Esophagus muscularis mucosa (tissue), 4 donors: ENCODE measurements at regions not wholly inside any gene's neighbourhood (a gene's known extent, or its start where the extent isn't known, plus 50 kb on each side); places are given as distances from the start of the nearest gene placed in this dataset.

Experiments
- DNase-seq: peaks from one replicate; pipeline ENCODE4 v3.0.0-alpha.2; 2017; ENCODE audit errors: extremely low spot score
- H3K27ac ChIP-seq, 4 donors: fragments of 200-600 bp; sonication (generic); replicated peaks in 1 of 4; 1 replicate in 3 of 4; 2 replicates in 1 of 4; pipeline ENCODE4 v1.5.1; 2016 to 2019; ENCODE audit warnings: mild to moderate bottlenecking in 1 of 4
- H3K27me3 ChIP-seq, 4 donors: fragments of 200-600 bp; sonication (generic); one replicate each; pipeline versions ENCODE4 v1.5.1 to v1.6.0; 2016 to 2019
- H3K36me3 ChIP-seq, 4 donors: fragments of 200-600 bp; sonication (generic); one replicate each; pipeline ENCODE4 v1.5.1; 2016 to 2019
- H3K4me1 ChIP-seq, 4 donors: fragments of 200-600 bp; sonication (generic); one replicate each; pipeline ENCODE4 v1.5.1; 2016 to 2019
- H3K4me3 ChIP-seq, 4 donors: fragments of 200-600 bp; sonication (generic); 1 replicate in 2 of 4; 2 replicates in 2 of 4; pipeline ENCODE4 v1.5.1; 2016 to 2019; ENCODE audit warnings: mild to moderate bottlenecking in 4 of 4, moderate library complexity in 1 of 4
- H3K9me3 ChIP-seq, 4 donors: fragments of 200-600 bp; sonication (generic); 1 replicate in 3 of 4; 2 replicates in 1 of 4; pipeline ENCODE4 v1.5.1; 2016 to 2019
- CTCF ChIP-seq, 3 experiments: fragments of 200-600 bp in 2 of 3; fragments of 450-650 bp in 1 of 3; sonication (generic) in 2 of 3; IDR thresholded peaks; one replicate each; pipeline ENCODE4 v1.5.1; 2017 to 2019; ENCODE audit warnings: antibody characterized with exemption in 3 of 3, mild to moderate bottlenecking in 2 of 3, moderate library complexity in 1 of 3
- EP300 ChIP-seq: sonication (generic); formaldehyde crosslinking; IDR thresholded peaks from one replicate; pipeline ENCODE4 v1.6.1; 2017; ENCODE audit warnings: antibody characterized with exemption
- POLR2A ChIP-seq: fragments of 450-650 bp; IDR thresholded peaks from one replicate; pipeline ENCODE4 v1.6.1; 2017; ENCODE audit warnings: antibody characterized with exemption, moderate library complexity, mild to moderate bottlenecking, low read depth
- POLR2AphosphoS5 ChIP-seq, 2 donors: sonication (generic); formaldehyde crosslinking; IDR thresholded peaks; one replicate each; pipeline ENCODE4 v1.6.1; 2017; ENCODE audit warnings: antibody characterized with exemption in 2 of 2
- WGBS: methylation state at CpG from one replicate; pipeline ENCODE4 v1.1.5; 2018; 5-methylcytosine and 5-hydroxymethylcytosine counted together
- intact Hi-C: fragments of 100-400 bp; cut with DNase I; formaldehyde crosslinking; loops from one replicate; pipeline ENCODE4 v1.15.1; 2023

- no peak overlapping the region for H3K27ac ChIP-seq
- H3K27me3 ChIP-seq, result peaks cover 0 to 32% (median 0%) of the 10 kb centered on the region in 4 donors
- intact Hi-C loops, result no loop called here
- peaks cover 0 to 4% (median 0%) of the 10 kb centered on the region in 4 donors for H3K9me3 ChIP-seq
- no peaks in the 10 kb centered on the region for H3K36me3 ChIP-seq
- TF ChIP-seq EP300, result no peak
- no peak for TF ChIP-seq CTCF (IDR thresholded peaks at IDR 0.05)
- no peak for TF ChIP-seq POLR2A
- TF ChIP-seq POLR2AphosphoS5 (IDR thresholded peaks at IDR 0.05), result no peak
- WGBS, result 87% methylated on average over 2 of the region's 2 CpGs
- H3K4me3 ChIP-seq, result no peak overlapping the region
- no peaks in the 10 kb centered on the region for H3K4me1 ChIP-seq
- no peak for DNase-seq
Measured at GRCh38 chr5:174614500-174615135, 109.8 kb upstream of the MSX2 start.

- DNase-seq, result no peak
- Histone ChIP-seq H3K9me3 (peaks cover 0 to 4% (median 0%) of the 10 kb centered on the region in 4 donors), H3K4me3 (no peak overlapping the region), H3K27me3 (peaks cover 0 to 32% (median 0%) of the 10 kb centered on the region in 4 donors), H3K27ac (no peak overlapping the region), H3K36me3 (no peaks in the 10 kb centered on the region), H3K4me1 (no peaks in the 10 kb centered on the region)
- TF ChIP-seq CTCF (IDR thresholded peaks at IDR 0.05) (no peak), EP300 (no peak), POLR2A (no peak)
- WGBS, result 70% methylated on average over 2 of the region's 2 CpGs
- intact Hi-C loops, result no loop called here
Measured at GRCh38 chr5:174616036-174616435, 108.3 kb upstream of the MSX2 start.

GRCh38 chr5:174617285-174617684 lies 107.1 kb upstream of the MSX2 start:
- no peaks in the 10 kb centered on the region for H3K4me1 ChIP-seq
- no peak for TF ChIP-seq POLR2AphosphoS5 (IDR thresholded peaks at IDR 0.05)
- TF ChIP-seq EP300, result no peak
- TF ChIP-seq CTCF (IDR thresholded peaks at IDR 0.05), result no peak
- TF ChIP-seq POLR2A, result no peak
- H3K27ac ChIP-seq, result no peak overlapping the region
- H3K36me3 ChIP-seq, result no peaks in the 10 kb centered on the region
- no peak overlapping the region for H3K4me3 ChIP-seq
- peaks cover 0 to 4% (median 0%) of the 10 kb centered on the region in 4 donors for H3K9me3 ChIP-seq
- DNase-seq, result no peak
- intact Hi-C loops, result no loop called here
- H3K27me3 ChIP-seq, result peaks cover 0 to 40% (median 0%) of the 10 kb centered on the region in 4 donors
- 83% methylated on average over 2 of the region's 2 CpGs for WGBS

GRCh38 chr5:174617910-174618309 lies 106.5 kb upstream of the MSX2 start:
- H3K27me3 ChIP-seq, result peaks cover 0 to 43% (median 0%) of the 10 kb centered on the region in 4 donors
- WGBS, result 80% methylated on average over 9 of the region's 10 CpGs
- peaks cover 0 to 4% (median 0%) of the 10 kb centered on the region in 4 donors for H3K9me3 ChIP-seq
- no peak for DNase-seq
- no peak overlapping the region for H3K27ac ChIP-seq
- H3K4me3 ChIP-seq, result no peak overlapping the region
- intact Hi-C loops, result no loop called here
- H3K36me3 ChIP-seq, result no peaks in the 10 kb centered on the region
- no peaks in the 10 kb centered on the region for H3K4me1 ChIP-seq
- TF ChIP-seq POLR2AphosphoS5 (IDR thresholded peaks at IDR 0.05) (no peak), CTCF (IDR thresholded peaks at IDR 0.05) (no peak), EP300 (no peak), POLR2A (no peak)

GRCh38 chr5:174618589-174618988 lies 105.8 kb upstream of the MSX2 start:
- intact Hi-C loops, result no loop called here
- Histone ChIP-seq H3K4me3 (no peak overlapping the region), H3K9me3 (peaks cover 0 to 4% (median 0%) of the 10 kb centered on the region in 4 donors), H3K27ac (no peak overlapping the region), H3K36me3 (no peaks in the 10 kb centered on the region), H3K4me1 (no peaks in the 10 kb centered on the region), H3K27me3 (peaks cover 0 to 40% (median 0%) of the 10 kb centered on the region in 4 donors)
- WGBS, result 63% methylated on average over 4 of the region's 4 CpGs
- TF ChIP-seq POLR2A (no peak), CTCF (IDR thresholded peaks at IDR 0.05) (no peak), EP300 (no peak), POLR2AphosphoS5 (IDR thresholded peaks at IDR 0.05) (no peak)
- no peak for DNase-seq
